ENCODE measurements at regions not wholly inside any gene's neighbourhood (a gene's known extent, or its start where the extent isn't known, plus 50 kb on each side); places are given as distances from the start of the nearest gene placed in this dataset.

DNA sequence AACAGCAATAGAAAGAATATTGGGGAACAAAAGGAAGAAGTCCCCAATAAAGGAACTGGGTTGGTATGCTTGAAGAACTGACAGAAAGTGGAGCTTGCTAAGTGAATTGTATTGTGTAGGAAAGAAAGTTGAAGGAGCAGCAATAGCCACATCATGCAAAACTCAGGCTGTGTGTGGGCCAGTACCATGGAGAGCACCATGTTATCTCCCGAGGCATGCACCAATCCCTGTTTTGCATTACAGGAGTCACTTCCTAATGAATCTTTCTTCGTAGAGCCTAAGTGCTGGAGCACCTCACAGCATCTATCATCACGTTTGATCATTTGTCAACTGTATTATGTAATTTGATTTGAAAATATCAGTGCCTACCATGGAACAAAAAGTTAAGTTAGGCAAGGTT, 137.7 kb upstream of the NMUR2 start:
- Mint-ChIP-seq H3K4me3 (ENCODE audit: low read depth) (no peak overlapping the region), H3K27me3 (ENCODE audit: low read depth) (peaks cover 6% of the 10 kb centered on the region), H3K4me1 (ENCODE audit: low read depth) (peaks cover 4% of the 10 kb centered on the region), H3K27ac (no peak overlapping the region), H3K36me3 (ENCODE audit: low read depth) (no peaks in the 10 kb centered on the region), H3K9me3 (no peaks in the 10 kb centered on the region)
- intact Hi-C loops (cut with micrococcal nuclease) = no loop called here
- DNase-seq (ENCODE audit: low spot score) = no peak

DNA sequence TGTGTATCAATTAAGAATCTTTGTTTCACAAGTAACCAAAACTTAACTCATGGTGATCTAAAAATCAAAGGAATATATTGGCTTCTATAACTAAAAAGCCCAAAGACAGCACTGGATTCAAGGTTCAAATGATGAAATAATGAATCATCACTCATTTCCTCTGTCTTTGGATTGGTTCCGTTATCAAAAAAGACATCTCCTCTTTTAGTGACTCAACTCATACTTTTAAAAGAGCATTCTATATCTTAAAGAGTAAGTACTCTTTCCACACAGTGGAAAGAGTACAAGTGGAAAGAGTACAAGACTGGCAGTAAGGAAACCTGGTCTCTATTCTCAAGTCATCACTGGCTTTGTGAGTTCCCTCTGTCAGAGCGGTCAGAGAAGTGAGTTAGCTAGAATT, 141.4 kb upstream of the NMUR2 start:
- no peaks in the 10 kb centered on the region for H3K36me3 Mint-ChIP-seq (ENCODE audit: low read depth)
- H3K4me1 Mint-ChIP-seq (ENCODE audit: low read depth) = peaks cover 4% of the 10 kb centered on the region
- no peak overlapping the region for H3K4me3 Mint-ChIP-seq (ENCODE audit: low read depth)
- no peak overlapping the region for H3K27ac Mint-ChIP-seq
- H3K9me3 Mint-ChIP-seq = no peaks in the 10 kb centered on the region
- intact Hi-C loops (cut with micrococcal nuclease) = no loop called here
- peaks cover 2% of the 10 kb centered on the region for H3K27me3 Mint-ChIP-seq (ENCODE audit: low read depth)
- DNase-seq (ENCODE audit: low spot score) = no peak

DNA sequence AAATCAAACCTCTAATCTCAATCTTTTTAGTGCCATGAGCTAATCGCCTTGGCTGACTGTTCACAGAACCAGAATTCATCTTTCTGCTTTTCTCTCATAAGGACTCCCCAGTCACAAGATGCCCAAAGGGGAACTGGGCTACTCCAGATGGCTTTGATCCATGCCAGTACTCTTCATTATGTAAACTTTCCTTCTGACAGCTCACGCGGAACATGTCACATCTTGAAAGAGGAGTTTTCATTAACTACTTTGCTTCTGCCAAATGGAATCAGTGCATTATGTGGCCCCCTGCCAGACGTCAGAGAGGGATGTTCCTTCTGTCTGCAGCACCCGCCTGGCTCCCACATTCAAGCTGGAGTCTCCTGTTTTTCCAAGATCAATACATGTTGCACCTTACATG, 142.1 kb upstream of the NMUR2 start:
- Mint-ChIP-seq H3K27me3 (ENCODE audit: low read depth) (no peaks in the 10 kb centered on the region), H3K27ac (no peak overlapping the region)

DNA sequence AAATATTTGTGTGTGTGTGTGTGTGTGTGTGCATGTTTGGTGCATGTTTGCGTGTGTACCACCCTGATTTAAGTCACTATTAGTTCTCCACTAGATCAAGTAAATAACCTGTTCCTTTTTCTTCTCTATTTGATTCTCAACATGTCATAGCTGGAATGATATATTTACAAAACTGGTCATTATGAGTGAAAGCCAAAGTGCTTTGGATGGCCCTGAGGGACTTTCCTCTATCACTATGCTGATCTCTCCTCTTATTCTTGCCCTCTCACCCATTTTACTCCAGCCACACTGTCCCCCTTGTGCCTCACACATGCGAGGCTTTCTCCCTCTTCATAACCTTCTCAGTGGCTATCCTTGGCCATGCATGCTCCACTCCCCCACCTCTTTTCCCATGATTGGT, 144.6 kb upstream of the NMUR2 start:
- Mint-ChIP-seq H3K27ac (no peak overlapping the region), H3K9me3 (no peaks in the 10 kb centered on the region), H3K36me3 (ENCODE audit: low read depth) (no peaks in the 10 kb centered on the region), H3K27me3 (ENCODE audit: low read depth) (no peaks in the 10 kb centered on the region), H3K4me1 (ENCODE audit: low read depth) (peaks cover 4% of the 10 kb centered on the region), H3K4me3 (ENCODE audit: low read depth) (no peak overlapping the region)
- intact Hi-C loops (cut with micrococcal nuclease) = no loop called here
- DNase-seq (ENCODE audit: low spot score) = no peak

More for the DNA sequence above, 142.1 kb upstream of the NMUR2 start:
- H3K4me3 Mint-ChIP-seq (ENCODE audit: low read depth) = no peak overlapping the region
- H3K4me1 Mint-ChIP-seq (ENCODE audit: low read depth) = peaks cover 4% of the 10 kb centered on the region
- H3K9me3 Mint-ChIP-seq = no peaks in the 10 kb centered on the region
- intact Hi-C loops (cut with micrococcal nuclease) = no loop called here
- no peaks in the 10 kb centered on the region for H3K36me3 Mint-ChIP-seq (ENCODE audit: low read depth)
- DNase-seq (ENCODE audit: low spot score) = no peak

DNA sequence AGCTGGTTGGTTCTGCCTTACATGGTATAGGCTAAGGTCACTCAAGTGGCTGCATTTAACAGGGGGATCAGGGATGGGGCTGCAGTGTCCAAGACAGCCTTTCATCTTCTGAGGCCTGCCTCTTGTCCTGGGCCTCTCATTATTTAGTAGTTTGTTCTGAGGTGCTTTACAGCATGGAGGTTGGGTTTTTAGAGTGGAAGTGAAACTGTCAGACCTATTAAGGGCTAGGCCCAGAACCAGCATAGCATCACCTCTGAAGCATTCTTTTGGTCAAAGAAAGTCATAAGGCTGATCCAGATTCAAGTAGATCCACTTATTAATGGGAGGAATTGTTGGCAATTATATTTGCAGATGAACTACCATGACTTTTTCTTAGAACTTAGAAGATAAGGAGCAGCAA, 146.0 kb upstream of the NMUR2 start:
- no peaks in the 10 kb centered on the region for H3K27me3 Mint-ChIP-seq (ENCODE audit: low read depth)
- H3K4me3 Mint-ChIP-seq (ENCODE audit: low read depth) = no peak overlapping the region
- intact Hi-C loops (cut with micrococcal nuclease) = no loop called here
- H3K4me1 Mint-ChIP-seq (ENCODE audit: low read depth) = peaks cover 4% of the 10 kb centered on the region
- H3K36me3 Mint-ChIP-seq (ENCODE audit: low read depth) = no peaks in the 10 kb centered on the region
- no peak overlapping the region for H3K27ac Mint-ChIP-seq
- no peak for DNase-seq (ENCODE audit: low spot score)
- no peaks in the 10 kb centered on the region for H3K9me3 Mint-ChIP-seq

DNA sequence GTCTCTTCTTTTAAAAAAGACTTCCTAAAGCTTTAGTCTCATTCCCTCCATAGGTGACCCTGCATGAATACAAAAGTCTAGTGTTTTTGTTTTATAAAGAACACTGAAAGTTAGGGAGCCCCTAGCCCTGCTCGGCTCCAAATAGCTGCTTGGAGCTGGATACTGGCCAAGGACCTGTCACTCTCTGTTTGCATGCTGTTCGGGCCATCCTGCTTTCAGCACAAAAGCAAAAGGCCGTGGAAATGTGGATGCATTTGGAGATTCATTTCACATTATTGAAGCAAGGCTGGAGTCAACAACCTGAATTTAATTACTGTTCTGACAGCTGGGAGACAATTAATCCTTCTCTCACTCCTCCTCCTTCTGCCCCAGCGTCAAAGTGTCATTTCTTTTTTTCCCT, 151.7 kb upstream of the NMUR2 start:
- Mint-ChIP-seq H3K4me1 (ENCODE audit: low read depth) (no peaks in the 10 kb centered on the region), H3K36me3 (ENCODE audit: low read depth) (no peaks in the 10 kb centered on the region), H3K4me3 (ENCODE audit: low read depth) (no peak overlapping the region), H3K27me3 (ENCODE audit: low read depth) (no peaks in the 10 kb centered on the region), H3K9me3 (no peaks in the 10 kb centered on the region), H3K27ac (no peak overlapping the region)
- no peak for DNase-seq (ENCODE audit: low spot score)
- intact Hi-C loops (cut with micrococcal nuclease) = no loop called here

DNA sequence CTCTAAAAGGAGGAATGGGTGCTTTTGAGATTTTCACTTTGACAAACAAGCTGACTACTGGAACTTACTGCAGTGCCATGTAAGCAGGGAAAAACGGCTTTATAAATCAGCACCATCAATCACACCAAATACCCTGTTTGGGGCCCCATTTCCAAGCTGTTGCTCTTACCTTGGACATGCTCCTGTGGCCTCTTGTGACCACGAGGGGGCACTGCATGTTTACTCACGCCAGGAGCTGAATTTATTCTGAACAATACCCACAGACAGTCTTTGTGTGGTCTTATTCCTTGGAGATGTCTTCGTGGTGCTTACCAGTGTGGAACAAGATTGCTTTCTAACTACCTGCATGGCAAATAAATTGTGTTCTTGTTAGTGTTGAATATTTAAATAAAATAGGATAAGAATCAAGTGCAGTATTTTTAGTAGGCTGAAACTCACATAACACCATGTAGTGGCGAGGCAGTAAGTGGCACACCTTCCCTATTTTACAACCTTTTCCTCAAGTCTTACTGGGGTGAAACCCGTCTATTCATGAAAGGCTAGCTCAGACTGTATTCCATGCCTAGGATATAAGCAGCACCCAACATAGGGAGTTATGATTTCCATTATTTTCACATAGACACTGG, 155.5 kb upstream of the NMUR2 start:
- Mint-ChIP-seq H3K36me3 (ENCODE audit: low read depth) (no peaks in the 10 kb centered on the region), H3K4me3 (ENCODE audit: low read depth) (no peak overlapping the region), H3K4me1 (ENCODE audit: low read depth) (no peaks in the 10 kb centered on the region), H3K27me3 (ENCODE audit: low read depth) (no peaks in the 10 kb centered on the region), H3K27ac (no peak overlapping the region), H3K9me3 (no peaks in the 10 kb centered on the region)
- DNase-seq (ENCODE audit: low spot score) = peak; percentile 10
- intact Hi-C loops (cut with micrococcal nuclease) = no loop called here

DNA sequence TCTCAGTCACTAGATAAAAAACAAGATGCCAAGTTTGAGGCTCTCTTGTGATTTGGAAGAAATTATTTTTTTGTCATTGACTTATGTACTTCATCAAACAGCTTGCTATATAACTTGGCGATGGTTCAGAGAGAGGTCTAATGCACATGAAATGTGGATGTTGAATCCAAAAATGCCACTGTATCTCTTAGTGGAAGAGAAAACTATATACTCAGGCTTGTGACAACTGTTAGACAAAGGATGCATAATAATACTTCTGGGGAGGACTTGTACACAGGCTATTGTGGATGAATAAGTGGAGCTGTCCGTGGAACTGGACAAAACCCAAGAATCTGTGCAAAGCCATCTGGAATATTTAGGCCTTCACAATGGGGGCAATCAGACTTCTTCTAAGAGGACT, 162.9 kb upstream of the NMUR2 start:
- no peak for DNase-seq (ENCODE audit: low spot score)
- Mint-ChIP-seq H3K4me3 (ENCODE audit: low read depth) (no peak overlapping the region), H3K9me3 (no peaks in the 10 kb centered on the region), H3K4me1 (ENCODE audit: low read depth) (no peaks in the 10 kb centered on the region), H3K27me3 (ENCODE audit: low read depth) (no peaks in the 10 kb centered on the region), H3K27ac (no peak overlapping the region), H3K36me3 (ENCODE audit: low read depth) (no peaks in the 10 kb centered on the region)
- intact Hi-C loops (cut with micrococcal nuclease) = no loop called here

DNA sequence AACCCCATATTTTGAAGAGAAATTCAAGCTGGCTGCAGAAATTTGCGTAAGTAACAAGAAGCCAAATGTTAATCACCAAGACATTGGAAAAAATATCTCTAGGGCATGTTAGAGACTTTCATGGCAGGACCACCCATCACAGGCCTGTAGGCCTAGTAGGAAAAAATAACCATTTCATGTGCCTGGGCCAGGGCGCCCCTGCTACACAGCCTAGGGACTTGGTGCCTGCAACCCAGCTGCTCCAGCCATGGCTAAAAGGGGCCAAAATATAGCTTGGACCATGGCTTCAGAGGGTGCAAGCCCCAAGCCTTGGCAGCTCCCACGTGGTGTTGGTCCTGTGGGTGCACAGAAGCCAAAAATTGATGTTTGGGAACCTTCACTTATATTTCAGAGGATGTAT, 167.7 kb upstream of the NMUR2 start:
- intact Hi-C loops (cut with micrococcal nuclease) = no loop called here
- H3K4me1 Mint-ChIP-seq (ENCODE audit: low read depth) = no peaks in the 10 kb centered on the region
- H3K36me3 Mint-ChIP-seq (ENCODE audit: low read depth) = no peaks in the 10 kb centered on the region
- no peaks in the 10 kb centered on the region for H3K27me3 Mint-ChIP-seq (ENCODE audit: low read depth)
- no peak overlapping the region for H3K27ac Mint-ChIP-seq
- no peak for DNase-seq (ENCODE audit: low spot score)
- no peak overlapping the region for H3K4me3 Mint-ChIP-seq (ENCODE audit: low read depth)
- H3K9me3 Mint-ChIP-seq = no peaks in the 10 kb centered on the region

DNA sequence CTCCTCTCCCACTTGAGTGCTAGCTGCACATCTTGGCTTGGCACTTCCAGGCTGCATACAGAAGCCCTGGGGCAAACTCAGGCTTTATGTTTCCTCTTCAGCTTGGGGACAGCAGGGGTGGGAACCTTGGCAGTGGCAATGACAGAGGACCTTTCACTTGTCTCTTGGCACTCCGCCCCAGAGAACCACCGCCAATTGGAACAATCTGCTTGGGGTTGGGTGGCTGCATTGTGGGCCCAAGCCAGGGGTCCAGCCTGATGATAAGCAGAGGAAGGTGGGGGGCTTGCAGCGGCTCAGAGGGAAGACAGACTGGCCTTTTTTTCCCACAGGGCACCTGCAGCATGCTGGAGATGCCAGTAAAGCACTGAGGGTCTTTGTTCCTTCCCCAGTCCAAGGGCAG, 179.0 kb upstream of the NMUR2 start:
- intact Hi-C loops (cut with micrococcal nuclease) = no loop called here

DNA sequence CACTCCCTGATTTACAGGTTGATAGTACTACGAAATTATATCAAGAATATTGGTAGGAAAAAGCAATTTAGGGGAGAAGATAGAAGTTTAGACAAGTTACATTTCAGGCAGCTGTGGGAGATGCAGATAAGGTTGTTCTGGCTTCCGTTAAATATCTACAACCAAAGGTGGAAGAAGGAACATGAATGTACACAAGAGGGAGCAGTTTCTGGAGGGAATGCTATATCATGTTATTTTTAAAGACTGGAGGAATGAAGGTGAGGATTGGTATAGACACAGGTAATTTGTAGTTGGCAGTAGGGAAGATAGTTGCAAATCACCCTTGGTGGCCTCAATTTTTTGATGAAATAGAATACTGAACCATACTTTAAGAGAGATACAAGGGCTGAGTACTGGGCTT, 187.3 kb upstream of the NMUR2 start:
- peaks cover 5% of the 10 kb centered on the region for H3K9me3 Mint-ChIP-seq
- intact Hi-C loops (cut with micrococcal nuclease) = no loop called here
- H3K36me3 Mint-ChIP-seq (ENCODE audit: low read depth) = no peaks in the 10 kb centered on the region
- H3K4me1 Mint-ChIP-seq (ENCODE audit: low read depth) = no peaks in the 10 kb centered on the region
- H3K4me3 Mint-ChIP-seq (ENCODE audit: low read depth) = no peak overlapping the region
- H3K27ac Mint-ChIP-seq = no peak overlapping the region
- no peak for DNase-seq (ENCODE audit: low spot score)
- H3K27me3 Mint-ChIP-seq (ENCODE audit: low read depth) = no peaks in the 10 kb centered on the region

More for the DNA sequence above, 179.0 kb upstream of the NMUR2 start:
- Mint-ChIP-seq H3K36me3 (ENCODE audit: low read depth) (no peaks in the 10 kb centered on the region), H3K9me3 (peaks cover 12% of the 10 kb centered on the region), H3K27me3 (ENCODE audit: low read depth) (no peaks in the 10 kb centered on the region), H3K4me3 (ENCODE audit: low read depth) (no peak overlapping the region), H3K27ac (no peak overlapping the region), H3K4me1 (ENCODE audit: low read depth) (no peaks in the 10 kb centered on the region)
- DNase-seq (ENCODE audit: low spot score) = no peak

DNA sequence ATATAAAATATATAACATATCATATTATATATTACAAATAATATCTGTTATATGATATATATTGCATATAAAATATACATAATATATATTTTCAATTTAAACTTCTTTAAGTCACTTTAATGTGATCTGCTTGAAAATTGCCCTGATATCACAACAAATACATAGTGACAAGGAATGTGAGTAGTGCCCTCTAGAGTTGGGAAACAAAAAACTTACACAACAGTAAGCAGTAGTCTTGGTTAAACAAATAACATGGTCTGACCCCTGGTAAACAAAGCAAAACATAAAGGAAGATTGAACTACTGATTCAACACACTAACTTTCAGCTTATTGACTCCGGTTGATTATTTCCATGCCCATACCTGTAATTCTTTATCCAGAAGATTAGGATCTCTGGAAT, 188.3 kb upstream of the NMUR2 start:
- DNase-seq (ENCODE audit: low spot score) = no peak
- no peaks in the 10 kb centered on the region for H3K4me1 Mint-ChIP-seq (ENCODE audit: low read depth)
- H3K27me3 Mint-ChIP-seq (ENCODE audit: low read depth) = no peaks in the 10 kb centered on the region
- intact Hi-C loops (cut with micrococcal nuclease) = no loop called here
- no peaks in the 10 kb centered on the region for H3K36me3 Mint-ChIP-seq (ENCODE audit: low read depth)
- no peak overlapping the region for H3K27ac Mint-ChIP-seq
- H3K9me3 Mint-ChIP-seq = peaks cover 5% of the 10 kb centered on the region
- H3K4me3 Mint-ChIP-seq (ENCODE audit: low read depth) = no peak overlapping the region

DNA sequence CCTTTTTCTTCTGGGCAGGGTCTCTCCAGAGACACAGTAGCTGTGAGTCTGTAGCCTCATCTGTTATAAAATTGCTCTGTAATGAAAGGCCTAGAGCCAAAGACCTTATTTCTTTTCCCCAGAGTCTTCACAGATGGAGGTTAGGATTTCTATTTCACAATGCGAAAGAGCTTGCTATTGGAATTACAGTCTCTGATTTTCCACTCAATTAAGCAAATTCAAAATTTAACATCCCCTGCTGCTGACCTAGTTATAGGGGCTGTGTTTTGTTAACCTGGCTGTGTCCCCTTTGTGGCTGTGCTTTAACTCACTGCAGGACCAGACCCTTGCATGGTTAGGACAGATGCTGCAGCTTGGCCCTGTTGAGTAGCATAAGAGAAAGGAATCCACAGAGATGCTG, 190.3 kb upstream of the NMUR2 start:
- Mint-ChIP-seq H3K4me1 (ENCODE audit: low read depth) (no peaks in the 10 kb centered on the region), H3K36me3 (ENCODE audit: low read depth) (no peaks in the 10 kb centered on the region), H3K9me3 (no peaks in the 10 kb centered on the region), H3K27me3 (ENCODE audit: low read depth) (no peaks in the 10 kb centered on the region), H3K4me3 (ENCODE audit: low read depth) (no peak overlapping the region), H3K27ac (no peak overlapping the region)
- no peak for DNase-seq (ENCODE audit: low spot score)
- intact Hi-C loops (cut with micrococcal nuclease) = no loop called here

DNA sequence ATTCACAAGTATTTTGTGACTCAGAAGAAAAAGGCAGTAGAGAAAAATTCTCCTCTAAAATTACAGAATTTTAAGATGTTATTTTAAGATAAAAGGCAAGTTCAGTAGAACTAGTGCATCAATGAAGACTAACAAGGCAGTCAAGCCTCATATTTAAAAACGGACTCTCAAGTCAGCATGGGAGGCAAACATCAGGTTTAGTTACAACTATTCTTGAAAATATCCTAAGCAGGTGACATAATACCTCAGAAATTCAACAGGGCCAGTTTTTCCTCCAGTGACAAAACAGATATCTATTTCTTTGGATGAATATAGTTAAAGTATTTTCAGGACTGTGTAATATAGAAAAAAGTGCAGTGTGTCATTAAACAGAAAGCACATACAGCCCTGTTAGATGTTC, 194.0 kb upstream of the NMUR2 start:
- Mint-ChIP-seq H3K9me3 (no peaks in the 10 kb centered on the region), H3K27me3 (ENCODE audit: low read depth) (no peaks in the 10 kb centered on the region)

More for the DNA sequence above, 194.0 kb upstream of the NMUR2 start:
- Mint-ChIP-seq H3K4me1 (ENCODE audit: low read depth) (no peaks in the 10 kb centered on the region), H3K36me3 (ENCODE audit: low read depth) (no peaks in the 10 kb centered on the region), H3K4me3 (ENCODE audit: low read depth) (no peak overlapping the region), H3K27ac (no peak overlapping the region)
- no peak for DNase-seq (ENCODE audit: low spot score)
- intact Hi-C loops (cut with micrococcal nuclease) = no loop called here

Data from activated T-helper 2 cell treated with anti-CD3 and anti-CD28 coated beads, Interferon-gamma antibody, Interleukin-2, Interleukin-4, amounts not matched to agents 10 μg/mL and 5 μg/mL and 100 μg/mL, durations not matched to agents 14 hours and 24 hours and 36 hours (primary cell).